H9 (cell line): ENCODE measurements at regions not wholly inside any gene's neighbourhood (a gene's known extent, or its start where the extent isn't known, plus 50 kb on each side); places are given as distances from the start of the nearest gene placed in this dataset.

Experiments used
- DNase-seq: peaks from one replicate; pipeline ENCODE4 v3.0.0-alpha.2; 2017
- H2AFZ ChIP-seq: one replicate; pipeline ENCODE4 v1.6.1; 2013; ENCODE audit warnings: mild to moderate bottlenecking, low read length, control low read depth, moderate library complexity
- H2AK5ac ChIP-seq: 2 replicates; pipeline ENCODE4 v1.6.1; 2013; ENCODE audit warnings: low read length, control low read depth, mixed read lengths; ENCODE audit not compliant: insufficient read length
- H2BK120ac ChIP-seq: one replicate; pipeline ENCODE4 v1.6.1; 2013; ENCODE audit warnings: low read depth, mild to moderate bottlenecking, low read length, control low read depth, inconsistent platforms; ENCODE audit not compliant: poor library complexity, severe bottlenecking
- H2BK12ac ChIP-seq: 2 replicates; pipeline ENCODE4 v1.6.1; 2013; ENCODE audit warnings: low read length, control low read depth, mixed read lengths, low read depth; ENCODE audit not compliant: insufficient read length
- H2BK15ac ChIP-seq: 2 replicates; pipeline ENCODE4 v1.6.1; 2013; ENCODE audit warnings: low read depth, low read length, control low read depth
- H2BK20ac ChIP-seq: one replicate; pipeline ENCODE4 v1.6.1; 2013; ENCODE audit warnings: low read depth, mild to moderate bottlenecking, low read length, control low read depth, inconsistent platforms; ENCODE audit not compliant: poor library complexity, severe bottlenecking
- H2BK5ac ChIP-seq: 2 replicates; pipeline ENCODE4 v1.6.1; 2013; ENCODE audit warnings: low read length, control low read depth, mixed read lengths; ENCODE audit not compliant: insufficient read length
- H3K14ac ChIP-seq: 2 replicates; pipeline ENCODE4 v1.6.1; 2013; ENCODE audit warnings: low read length, control low read depth; ENCODE audit not compliant: insufficient read depth
- H3K18ac ChIP-seq: 2 replicates; pipeline ENCODE4 v1.6.1; 2013; ENCODE audit warnings: low read depth, mild to moderate bottlenecking, mixed read lengths, low read length, control low read depth; ENCODE audit not compliant: insufficient read length
- H3K23ac ChIP-seq: 2 replicates; pipeline ENCODE4 v1.6.1; 2013; ENCODE audit warnings: low read length, control low read depth, mixed read lengths, low read depth; ENCODE audit not compliant: insufficient read length
- H3K23me2 ChIP-seq: 2 replicates; pipeline ENCODE4 v1.6.1; 2013; ENCODE audit warnings: low read depth, mild to moderate bottlenecking, mixed read lengths, low read length, control low read depth; ENCODE audit not compliant: insufficient read length, poor library complexity, severe bottlenecking
- H3K27ac ChIP-seq: 2 replicates; pipeline ENCODE4 v1.5.1; 2013; ENCODE audit warnings: low read length, control low read depth, mixed read lengths, low read depth; ENCODE audit not compliant: insufficient read length
- H3K27me3 ChIP-seq: 2 replicates; pipeline ENCODE4 v1.6.1; 2013; ENCODE audit warnings: low read length, control low read depth, inconsistent platforms; ENCODE audit not compliant: insufficient read depth
- H3K4ac ChIP-seq: 2 replicates; pipeline ENCODE4 v1.6.1; 2013; ENCODE audit warnings: low read depth, mild to moderate bottlenecking, control low read depth, inconsistent platforms, low read length, moderate library complexity
- H3K4me1 ChIP-seq: 2 replicates; pipeline ENCODE4 v1.6.1; 2013; ENCODE audit warnings: low read length, control low read depth, inconsistent platforms; ENCODE audit not compliant: insufficient read depth
- H3K4me2 ChIP-seq: 2 replicates; pipeline ENCODE4 v1.6.1; 2013; ENCODE audit warnings: low read length, control low read depth, mixed read lengths; ENCODE audit not compliant: insufficient read length, insufficient read depth
- H3K56ac ChIP-seq: 2 replicates; pipeline ENCODE4 v1.6.1; 2013; ENCODE audit warnings: low read depth, mild to moderate bottlenecking, mixed read lengths, low read length, control low read depth; ENCODE audit not compliant: insufficient read length
- H3K79me1 ChIP-seq: 2 replicates; pipeline ENCODE4 v1.6.1; 2013; ENCODE audit warnings: low read depth, mild to moderate bottlenecking, moderate library complexity, low read length, control low read depth, inconsistent platforms; ENCODE audit not compliant: insufficient read depth, poor library complexity, severe bottlenecking
- H3K79me2 ChIP-seq: 2 replicates; pipeline ENCODE4 v1.6.1; 2013; ENCODE audit warnings: low read length, control low read depth, inconsistent platforms; ENCODE audit not compliant: insufficient read depth
- H3K9ac ChIP-seq: 2 replicates; pipeline ENCODE4 v1.6.1; 2013; ENCODE audit warnings: low read length, control low read depth, mixed read lengths; ENCODE audit not compliant: insufficient read length; ENCODE audit errors: extremely low read depth
- H3K9me3 ChIP-seq: one replicate; pipeline ENCODE4 v1.6.1; 2013; ENCODE audit warnings: low read depth, low read length, inconsistent platforms; ENCODE audit not compliant: control insufficient read depth
- H3T11ph ChIP-seq: one replicate; pipeline ENCODE4 v1.6.1; 2013; ENCODE audit warnings: mild to moderate bottlenecking, low read length, control low read depth, inconsistent platforms
- H4K20me1 ChIP-seq: one replicate; pipeline ENCODE4 v1.6.1; 2013; ENCODE audit not compliant: control insufficient read depth, insufficient read length, insufficient read depth
- H4K5ac ChIP-seq: 2 replicates; pipeline ENCODE4 v1.6.1; 2013; ENCODE audit warnings: low read depth, mild to moderate bottlenecking, mixed read lengths, low read length, control low read depth; ENCODE audit not compliant: insufficient read length
- H4K8ac ChIP-seq: replicated peaks from 2 replicates; pipeline ENCODE4 v1.6.1; 2013; ENCODE audit warnings: low read length, control low read depth, mixed read lengths, low read depth; ENCODE audit not compliant: insufficient read length
- H4K91ac ChIP-seq: 2 replicates; pipeline ENCODE4 v1.6.1; 2013; ENCODE audit warnings: low read depth, mild to moderate bottlenecking, moderate library complexity, mixed read lengths, low read length, control low read depth; ENCODE audit not compliant: insufficient read length
- H3K27ac Mint-ChIP-seq, 3 experiments: 2 replicates in 2 of 3; 3 replicates in 1 of 3; pipeline ENCODE4 v1.8.0; 2020 to 2021; ENCODE audit warnings: mixed read lengths in 3 of 3, mild to moderate bottlenecking in 1 of 3, moderate library complexity in 1 of 3
- H3K27me3 Mint-ChIP-seq: 2 replicates; pipeline ENCODE4 v1.8.0; 2021; ENCODE audit warnings: low read depth, mild to moderate bottlenecking, moderate library complexity, mixed read lengths
- H3K36me3 Mint-ChIP-seq, 3 experiments: 2 replicates in 2 of 3; 3 replicates in 1 of 3; pipeline ENCODE4 v1.8.0; 2020 to 2021; ENCODE audit warnings: low read depth in 3 of 3, mixed read lengths in 3 of 3; ENCODE audit not compliant: insufficient read depth in 1 of 3
- H3K4me1 Mint-ChIP-seq, 2 experiments: 2 replicates each; pipeline ENCODE4 v1.8.0; 2020; ENCODE audit warnings: mixed read lengths in 2 of 2
- H3K4me3 Mint-ChIP-seq, 2 experiments: 2 replicates in 1 of 2; 3 replicates in 1 of 2; pipeline ENCODE4 v1.8.0; 2020 to 2021; ENCODE audit warnings: mild to moderate bottlenecking in 2 of 2, mixed read lengths in 2 of 2, moderate library complexity in 1 of 2
- H3K9me3 Mint-ChIP-seq, 2 experiments: 2 replicates in 1 of 2; 3 replicates in 1 of 2; pipeline ENCODE4 v1.8.0; 2020; ENCODE audit warnings: mild to moderate bottlenecking in 2 of 2, mixed read lengths in 2 of 2, moderate library complexity in 1 of 2
- CTCF ChIP-seq: fragments of 200-600 bp; sonication (generic); conservative IDR thresholded peaks from 3 replicates; pipeline ENCODE4 v1.8.0; 2021; ENCODE audit warnings: antibody characterized with exemption, mild to moderate bottlenecking
- WGBS: extraction: QIAGEN DNeasy Blood & Tissue Kit; methylation state at CpG from one replicate; pipeline ENCODE4 v1.1.7; 2013; ENCODE audit warnings: missing lambda C conversion rate, low lambda C conversion rate, mixed read lengths; ENCODE audit not compliant: insufficient read length; ENCODE audit errors: extremely low coverage; 5-methylcytosine and 5-hydroxymethylcytosine counted together

- no peak overlapping the region for H3K4ac ChIP-seq
Observed at GRCh38 chrX:10974920-10975319, 136.2 kb upstream of the HCCS start.

More at GRCh38 chrX:10974920-10975319, 136.2 kb upstream of the HCCS start:
- H3K4me1 ChIP-seq: no peaks in the 10 kb centered on the region
- no peak for TF ChIP-seq CTCF
- H4K8ac ChIP-seq: no peak overlapping the region
- no peak overlapping the region for H4K5ac ChIP-seq
- no peaks in the 10 kb centered on the region for H3K79me2 ChIP-seq
- no peak for DNase-seq
- H3T11ph ChIP-seq: no peak overlapping the region
- Mint-ChIP-seq H3K36me3 (no peaks in the 10 kb centered on the region; a peak in 1 of 7 replicates), H3K27ac (no peak overlapping the region), H3K27me3 (no peaks in the 10 kb centered on the region; the same call in 1 of the 2 replicates), H3K4me1 (peaks cover 0 to 5% of the 10 kb centered on the region in 2 experiments; a peak in 2 of 4 replicates), H3K9me3 (peaks cover 40 to 44% of the 10 kb centered on the region in 2 experiments), H3K4me3 (no peak overlapping the region)
- H3K4me2 ChIP-seq: no peak overlapping the region
- no peak overlapping the region for H4K91ac ChIP-seq
- H3K18ac ChIP-seq: no peak overlapping the region
- no peaks in the 10 kb centered on the region for H3K79me1 ChIP-seq
- H3K14ac ChIP-seq: no peak overlapping the region
- no peak overlapping the region for H3K27ac ChIP-seq
- no peak overlapping the region for H2BK12ac ChIP-seq
- H2BK20ac ChIP-seq: no peak overlapping the region
- no peak overlapping the region for H3K23ac ChIP-seq
- H2BK15ac ChIP-seq: no peak overlapping the region
- H3K56ac ChIP-seq: no peak overlapping the region
- H2BK5ac ChIP-seq: no peak overlapping the region
- no peaks in the 10 kb centered on the region for H3K27me3 ChIP-seq
- no peak overlapping the region for H2AK5ac ChIP-seq
- no peaks in the 10 kb centered on the region for H3K9me3 ChIP-seq
- no peaks in the 10 kb centered on the region for H3K23me2 ChIP-seq
- H3K9ac ChIP-seq: no peak overlapping the region
- H4K20me1 ChIP-seq: no peaks in the 10 kb centered on the region
- WGBS: no CpG with 5 or more reads among the region's 1 CpG
- H2BK120ac ChIP-seq: no peak overlapping the region
- no peak overlapping the region for H2AFZ ChIP-seq
